ENCODE measurements at regions not wholly inside any gene's neighbourhood (a gene's known extent, or its start where the extent isn't known, plus 50 kb on each side); places are given as distances from the start of the nearest gene placed in this dataset.

DNA sequence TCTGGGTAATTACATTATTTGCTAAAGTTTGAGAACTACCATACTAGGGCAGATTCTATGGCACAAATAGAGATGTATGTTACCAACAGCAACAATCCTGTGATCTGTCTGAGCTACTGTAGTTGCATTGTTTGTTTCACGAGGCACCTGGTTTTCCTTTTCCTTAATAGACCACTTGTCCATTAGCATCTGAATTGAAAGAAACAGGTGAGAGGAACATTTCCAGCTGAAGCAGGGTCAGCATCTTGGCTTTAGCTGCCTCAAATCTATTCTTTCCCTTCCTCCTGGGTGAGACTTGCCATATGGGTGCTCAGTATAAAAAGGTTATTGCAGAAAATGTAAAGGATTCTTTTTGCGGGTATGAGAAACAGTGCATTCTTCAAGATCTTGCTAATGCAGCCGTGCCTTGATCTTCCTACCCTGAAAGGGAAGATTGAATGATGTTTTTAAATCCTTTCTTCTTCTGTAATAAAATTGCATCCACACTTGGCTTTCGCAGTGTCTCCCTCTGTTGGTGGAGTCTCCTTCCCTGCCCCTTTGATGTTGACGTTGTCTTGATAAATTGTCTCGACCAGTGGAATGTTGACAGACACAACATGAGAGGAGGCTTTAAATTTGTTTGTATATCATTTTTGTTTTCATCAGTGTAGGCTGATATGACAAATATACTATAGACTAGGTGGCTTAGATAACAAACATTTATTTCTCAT lies 118.0 kb upstream of the BRINP1 start:
- Mint-ChIP-seq H3K27me3 (ENCODE audit: insufficient read depth, unreplicated experiment) (no peaks in the 10 kb centered on the region), H3K27ac (ENCODE audit: low read depth, unreplicated experiment) (no peak overlapping the region), H3K4me1 (ENCODE audit: insufficient read depth, unreplicated experiment) (no peaks in the 10 kb centered on the region), H3K9me3 (ENCODE audit: unreplicated experiment) (no peaks in the 10 kb centered on the region), H3K36me3 (ENCODE audit: insufficient read depth, unreplicated experiment) (no peaks in the 10 kb centered on the region), H3K4me3 (ENCODE audit: unreplicated experiment) (no peak overlapping the region)
- BruUV-seq (replicated peaks): no TSS peak
- ChIA-PET POLR2A (no interaction called here), CTCF (no interaction called here)
- intact Hi-C loops (cut with micrococcal nuclease): no loop called here
- peak; percentile 5 for DNase-seq (ENCODE audit: unreplicated experiment)
- TF ChIP-seq, protein P1, sequence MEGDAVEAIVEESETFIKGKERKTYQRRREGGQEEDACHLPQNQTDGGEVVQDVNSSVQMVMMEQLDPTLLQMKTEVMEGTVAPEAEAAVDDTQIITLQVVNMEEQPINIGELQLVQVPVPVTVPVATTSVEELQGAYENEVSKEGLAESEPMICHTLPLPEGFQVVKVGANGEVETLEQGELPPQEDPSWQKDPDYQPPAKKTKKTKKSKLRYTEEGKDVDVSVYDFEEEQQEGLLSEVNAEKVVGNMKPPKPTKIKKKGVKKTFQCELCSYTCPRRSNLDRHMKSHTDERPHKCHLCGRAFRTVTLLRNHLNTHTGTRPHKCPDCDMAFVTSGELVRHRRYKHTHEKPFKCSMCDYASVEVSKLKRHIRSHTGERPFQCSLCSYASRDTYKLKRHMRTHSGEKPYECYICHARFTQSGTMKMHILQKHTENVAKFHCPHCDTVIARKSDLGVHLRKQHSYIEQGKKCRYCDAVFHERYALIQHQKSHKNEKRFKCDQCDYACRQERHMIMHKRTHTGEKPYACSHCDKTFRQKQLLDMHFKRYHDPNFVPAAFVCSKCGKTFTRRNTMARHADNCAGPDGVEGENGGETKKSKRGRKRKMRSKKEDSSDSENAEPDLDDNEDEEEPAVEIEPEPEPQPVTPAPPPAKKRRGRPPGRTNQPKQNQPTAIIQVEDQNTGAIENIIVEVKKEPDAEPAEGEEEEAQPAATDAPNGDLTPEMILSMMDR (IDR thresholded peaks at IDR 0.05; ENCODE audit: unreplicated experiment): no peak

DNA sequence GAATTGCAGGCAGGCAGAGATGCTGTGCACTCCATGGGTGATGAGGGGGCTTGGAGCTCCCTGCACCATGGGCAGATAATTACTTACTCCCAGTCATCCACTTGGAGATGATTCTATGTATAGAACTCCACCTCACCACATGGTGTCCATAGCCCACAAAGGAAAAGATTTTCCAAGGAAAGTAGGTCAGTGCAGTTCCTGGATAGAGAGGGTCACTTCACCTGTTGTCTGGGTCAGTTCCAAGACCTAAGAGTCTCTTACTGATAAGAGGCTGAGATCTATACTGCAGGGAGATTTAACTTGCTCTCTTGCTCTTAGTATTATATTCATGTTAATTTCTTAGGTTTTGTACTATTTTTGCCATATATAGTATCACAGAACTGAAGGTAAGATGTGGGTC lies 113.9 kb upstream of the BRINP1 start:
- Mint-ChIP-seq H3K9me3 (ENCODE audit: unreplicated experiment) (no peaks in the 10 kb centered on the region), H3K4me1 (ENCODE audit: insufficient read depth, unreplicated experiment) (no peaks in the 10 kb centered on the region), H3K4me3 (ENCODE audit: unreplicated experiment) (no peak overlapping the region), H3K36me3 (ENCODE audit: insufficient read depth, unreplicated experiment) (no peaks in the 10 kb centered on the region), H3K27ac (ENCODE audit: low read depth, unreplicated experiment) (no peak overlapping the region), H3K27me3 (ENCODE audit: insufficient read depth, unreplicated experiment) (no peaks in the 10 kb centered on the region)
- ChIA-PET POLR2A (no interaction called here), CTCF (interaction anchor here (0.6 to 1.9 kb wide), 3 partner anchors 13 to 782 kb away, joined by 3 to 4 read pairs (median 3); no protein-coding TSS in a partner anchor)
- TF ChIP-seq, protein P1 (IDR thresholded peaks at IDR 0.05; ENCODE audit: unreplicated experiment): no peak
- DNase-seq (ENCODE audit: unreplicated experiment): no peak
- intact Hi-C loops (cut with micrococcal nuclease): no loop called here
- no TSS peak for BruUV-seq (replicated peaks)

DNA sequence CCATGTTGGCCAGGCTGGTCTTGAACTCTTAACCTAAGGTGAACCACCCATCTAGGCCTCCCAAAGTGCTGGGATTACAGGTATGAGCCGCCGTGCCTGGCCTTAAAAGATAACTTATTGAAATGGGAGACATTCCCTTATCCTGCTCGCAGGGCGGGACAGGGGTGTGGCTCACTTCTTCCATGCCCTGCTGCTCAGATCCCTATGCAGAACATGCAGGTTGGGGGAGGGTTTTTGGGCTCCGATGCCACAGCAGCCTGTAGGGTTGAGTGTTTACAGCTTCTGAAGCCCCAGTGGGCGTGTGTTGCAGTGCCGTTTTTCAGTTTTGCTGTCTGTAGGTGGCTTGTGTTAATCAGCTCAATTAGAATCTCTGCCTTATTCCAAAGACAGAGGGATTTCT lies 108.0 kb upstream of the BRINP1 start:
- TF ChIP-seq, protein P1 (IDR thresholded peaks at IDR 0.05; ENCODE audit: unreplicated experiment): no peak
- CTCF ChIA-PET: interaction anchor here (0.6 kb wide), 1 partner anchor 1069 kb away, joined by 3 read pairs; no protein-coding TSS in a partner anchor
- no peaks in the 10 kb centered on the region for H3K4me1 Mint-ChIP-seq (ENCODE audit: insufficient read depth, unreplicated experiment)
- BruUV-seq (replicated peaks): no TSS peak
- no peaks in the 10 kb centered on the region for H3K36me3 Mint-ChIP-seq (ENCODE audit: insufficient read depth, unreplicated experiment)
- H3K4me3 Mint-ChIP-seq (ENCODE audit: unreplicated experiment): no peak overlapping the region
- H3K9me3 Mint-ChIP-seq (ENCODE audit: unreplicated experiment): no peaks in the 10 kb centered on the region
- DNase-seq (ENCODE audit: unreplicated experiment): no peak
- no peaks in the 10 kb centered on the region for H3K27me3 Mint-ChIP-seq (ENCODE audit: insufficient read depth, unreplicated experiment)
- intact Hi-C loops (cut with micrococcal nuclease): no loop called here
- no peak overlapping the region for H3K27ac Mint-ChIP-seq (ENCODE audit: low read depth, unreplicated experiment)
- POLR2A ChIA-PET: interaction anchor here (0.6 kb wide), 1 partner anchor 1839 kb away, joined by 3 read pairs; no protein-coding TSS in a partner anchor

DNA sequence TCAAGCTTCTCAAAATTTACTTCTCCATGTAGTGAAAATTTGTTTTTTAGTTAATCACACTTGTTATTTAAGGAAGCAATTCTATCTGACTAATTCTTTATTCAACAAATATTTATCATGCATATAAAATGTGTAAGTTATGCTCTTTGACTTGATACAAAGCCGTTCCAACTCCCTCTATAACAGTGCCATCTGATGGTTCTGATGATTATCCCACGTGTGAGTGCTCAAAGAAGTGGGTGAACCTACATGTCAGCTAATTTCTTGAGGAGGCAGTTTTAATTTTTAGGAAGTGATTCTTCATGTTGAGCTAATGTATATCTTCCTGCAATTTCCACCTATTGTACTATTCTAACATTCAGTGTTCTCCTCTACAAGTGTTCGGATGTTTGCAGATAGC lies 88.8 kb upstream of the BRINP1 start:
- DNase-seq (ENCODE audit: unreplicated experiment): peak; percentile 27
- TF ChIP-seq, protein P1 (IDR thresholded peaks at IDR 0.05; ENCODE audit: unreplicated experiment): no peak
- Mint-ChIP-seq H3K27me3 (ENCODE audit: insufficient read depth, unreplicated experiment) (no peaks in the 10 kb centered on the region), H3K27ac (ENCODE audit: low read depth, unreplicated experiment) (no peak overlapping the region), H3K9me3 (ENCODE audit: unreplicated experiment) (peaks cover 12% of the 10 kb centered on the region), H3K4me1 (ENCODE audit: insufficient read depth, unreplicated experiment) (peaks cover 25% of the 10 kb centered on the region), H3K4me3 (ENCODE audit: unreplicated experiment) (no peak overlapping the region), H3K36me3 (ENCODE audit: insufficient read depth, unreplicated experiment) (peaks cover 6% of the 10 kb centered on the region)
- intact Hi-C loops (cut with micrococcal nuclease): loop anchor here (2.0 to 10.0 kb wide), 4 partner anchors 81 to 1286 kb away; no protein-coding TSS in a partner anchor
- CTCF ChIA-PET: interaction anchor here (0.7 to 2.1 kb wide), 13 partner anchors 10 to 1288 kb away, joined by 3 to 10 read pairs (median 3); no protein-coding TSS in a partner anchor
- POLR2A ChIA-PET: no interaction called here
- no TSS peak for BruUV-seq (replicated peaks)

Data from MCF 10A (cell line).